ENCODE measurements at regions not wholly inside any gene's neighbourhood (a gene's known extent, or its start where the extent isn't known, plus 50 kb on each side); places are given as distances from the start of the nearest gene placed in this dataset.

GRCh38 chr3:154728285-154728684 lies 298.3 kb upstream of the GPR149 start:
- Histone ChIP-seq H3K27ac (ENCODE audit: low read length in 2 of 2) (no peak overlapping the region), H3K36me3 (replicated peaks in 1 of 2; ENCODE audit: control extremely low read depth in 1 of 2, control insufficient read depth in 1 of 2, extremely low read depth in 1 of 2, insufficient read depth in 2 of 2, low read length in 1 of 2) (no peaks in the 10 kb centered on the region), H3K9me3 (ENCODE audit: control extremely low read depth in 1 of 3, control insufficient read depth in 2 of 3, insufficient read depth in 1 of 3, low read length in 2 of 3) (peaks cover 0 to 2% (median 0%) of the 10 kb centered on the region in 3 donors), H2AFZ (ENCODE audit: insufficient read depth, low read depth, low read length, poor library complexity, severe bottlenecking) (no peak overlapping the region), H3K4me2 (replicated peaks; ENCODE audit: low read depth, low read length, poor library complexity, severe bottlenecking) (no peak overlapping the region), H3K4me1 (ENCODE audit: control insufficient read depth in 2 of 2, insufficient read depth in 2 of 2, low read length in 2 of 2) (no peaks in the 10 kb centered on the region), H3K79me2 (ENCODE audit: control insufficient read depth, insufficient read depth, low read length) (no peaks in the 10 kb centered on the region), H3K27me3 (replicated peaks in 1 of 4; ENCODE audit: control extremely low read depth in 1 of 4, control insufficient read depth in 3 of 4, insufficient read depth in 4 of 4, low read length in 3 of 4) (no peaks in the 10 kb centered on the region), H3K9ac (ENCODE audit: low read length) (no peak overlapping the region), H4K20me1 (ENCODE audit: control insufficient read depth, insufficient read depth, low read length, poor library complexity, severe bottlenecking) (no peaks in the 10 kb centered on the region), H3K4me3 (ENCODE audit: control extremely low read depth in 1 of 5, extremely low read depth in 1 of 5, insufficient read depth in 1 of 5, low read depth in 2 of 5, low read length in 4 of 5) (no peak overlapping the region)
- WGBS (ENCODE audit: insufficient coverage): no CpG with 5 or more reads among the region's 1 CpG
- H3K9me3 Mint-ChIP-seq (ENCODE audit: insufficient read depth): no peaks in the 10 kb centered on the region
- intact Hi-C loops (cut with micrococcal nuclease): no loop called here
- ChIA-PET POLR2A (no interaction called here), CTCF (no interaction called here)
- ATAC-seq (ENCODE audit: low read depth): no peak
- no peak overlapping the region for H3K4me3 Mint-ChIP-seq
- no peaks in the 10 kb centered on the region for H3K4me1 Mint-ChIP-seq
- TF ChIP-seq EZH2 (IDR thresholded peaks at IDR 0.05; ENCODE audit: borderline replicate concordance, insufficient read depth, low read depth, low read length, poor library complexity, severe bottlenecking): no peak
- TF ChIP-seq, protein P1, sequence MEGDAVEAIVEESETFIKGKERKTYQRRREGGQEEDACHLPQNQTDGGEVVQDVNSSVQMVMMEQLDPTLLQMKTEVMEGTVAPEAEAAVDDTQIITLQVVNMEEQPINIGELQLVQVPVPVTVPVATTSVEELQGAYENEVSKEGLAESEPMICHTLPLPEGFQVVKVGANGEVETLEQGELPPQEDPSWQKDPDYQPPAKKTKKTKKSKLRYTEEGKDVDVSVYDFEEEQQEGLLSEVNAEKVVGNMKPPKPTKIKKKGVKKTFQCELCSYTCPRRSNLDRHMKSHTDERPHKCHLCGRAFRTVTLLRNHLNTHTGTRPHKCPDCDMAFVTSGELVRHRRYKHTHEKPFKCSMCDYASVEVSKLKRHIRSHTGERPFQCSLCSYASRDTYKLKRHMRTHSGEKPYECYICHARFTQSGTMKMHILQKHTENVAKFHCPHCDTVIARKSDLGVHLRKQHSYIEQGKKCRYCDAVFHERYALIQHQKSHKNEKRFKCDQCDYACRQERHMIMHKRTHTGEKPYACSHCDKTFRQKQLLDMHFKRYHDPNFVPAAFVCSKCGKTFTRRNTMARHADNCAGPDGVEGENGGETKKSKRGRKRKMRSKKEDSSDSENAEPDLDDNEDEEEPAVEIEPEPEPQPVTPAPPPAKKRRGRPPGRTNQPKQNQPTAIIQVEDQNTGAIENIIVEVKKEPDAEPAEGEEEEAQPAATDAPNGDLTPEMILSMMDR (IDR thresholded peaks at IDR 0.05): no peak
- no peak overlapping the region for H3K27ac Mint-ChIP-seq
- DNase-seq: no peak
- H3K27me3 Mint-ChIP-seq: no peaks in the 10 kb centered on the region

- no peaks in the 10 kb centered on the region for H3K27me3 Mint-ChIP-seq
- H3K27ac Mint-ChIP-seq: no peak overlapping the region
- H3K4me1 ChIP-seq (ENCODE audit: control insufficient read depth in 2 of 2, insufficient read depth in 2 of 2, low read length in 2 of 2): no peaks in the 10 kb centered on the region
- ChIA-PET POLR2A (no interaction called here), CTCF (no interaction called here)
- no peaks in the 10 kb centered on the region for H3K36me3 ChIP-seq (replicated peaks in 1 of 2; ENCODE audit: control extremely low read depth in 1 of 2, control insufficient read depth in 1 of 2, extremely low read depth in 1 of 2, insufficient read depth in 2 of 2, low read length in 1 of 2)
- DNase-seq: no peak
- no peaks in the 10 kb centered on the region for H3K4me1 Mint-ChIP-seq
- WGBS (ENCODE audit: insufficient coverage): no CpG with 5 or more reads among the region's 1 CpG
- no peak for ATAC-seq (ENCODE audit: low read depth)
- no peak overlapping the region for H3K4me3 ChIP-seq (ENCODE audit: control extremely low read depth in 1 of 5, extremely low read depth in 1 of 5, insufficient read depth in 1 of 5, low read depth in 2 of 5, low read length in 4 of 5)
- H2AFZ ChIP-seq (ENCODE audit: insufficient read depth, low read depth, low read length, poor library complexity, severe bottlenecking): no peak overlapping the region
- intact Hi-C loops (cut with micrococcal nuclease): no loop called here
- H4K20me1 ChIP-seq (ENCODE audit: control insufficient read depth, insufficient read depth, low read length, poor library complexity, severe bottlenecking): no peaks in the 10 kb centered on the region
- no peaks in the 10 kb centered on the region for H3K79me2 ChIP-seq (ENCODE audit: control insufficient read depth, insufficient read depth, low read length)
- H3K9ac ChIP-seq (ENCODE audit: low read length): no peak overlapping the region
- no peak overlapping the region for H3K27ac ChIP-seq (ENCODE audit: low read length in 2 of 2)
- no peak for TF ChIP-seq EZH2 (IDR thresholded peaks at IDR 0.05; ENCODE audit: borderline replicate concordance, insufficient read depth, low read depth, low read length, poor library complexity, severe bottlenecking)
- TF ChIP-seq, protein P1 (IDR thresholded peaks at IDR 0.05): no peak
- no peak overlapping the region for H3K4me3 Mint-ChIP-seq
- no peaks in the 10 kb centered on the region for H3K9me3 Mint-ChIP-seq (ENCODE audit: insufficient read depth)
- H3K4me2 ChIP-seq (replicated peaks; ENCODE audit: low read depth, low read length, poor library complexity, severe bottlenecking): no peak overlapping the region
- no peaks in the 10 kb centered on the region for H3K27me3 ChIP-seq (replicated peaks in 1 of 4; ENCODE audit: control extremely low read depth in 1 of 4, control insufficient read depth in 3 of 4, insufficient read depth in 4 of 4, low read length in 3 of 4)
- peaks cover 0 to 2% (median 0%) of the 10 kb centered on the region in 3 donors for H3K9me3 ChIP-seq (ENCODE audit: control extremely low read depth in 1 of 3, control insufficient read depth in 2 of 3, insufficient read depth in 1 of 3, low read length in 2 of 3)
Measured at GRCh38 chr3:154720921-154721320, 290.9 kb upstream of the GPR149 start.

Data from B cell (primary cell).